Osteoblast (primary cell): ENCODE measurements at regions not wholly inside any gene's neighbourhood (a gene's known extent, or its start where the extent isn't known, plus 50 kb on each side); places are given as distances from the start of the nearest gene placed in this dataset.

ENCODE experiments used
- DNase-seq: peaks from one replicate; pipeline ENCODE4 v3.0.0; 2011; ENCODE audit warnings: low spot score, mixed read lengths; ENCODE audit not compliant: insufficient read length; ENCODE audit errors: missing footprints
- H2AFZ ChIP-seq: 2 replicates; pipeline ENCODE4 v1.6.0; 2011; ENCODE audit warnings: mild to moderate bottlenecking, low read length
- H3K27ac ChIP-seq: 2 replicates; pipeline ENCODE4 v1.5.1; 2011; ENCODE audit warnings: mild to moderate bottlenecking, low read depth, low read length, moderate library complexity
- H3K27me3 ChIP-seq: 2 replicates; pipeline ENCODE4 v1.6.0; 2012; ENCODE audit warnings: mild to moderate bottlenecking, control low read depth, inconsistent platforms, low read length, moderate library complexity; ENCODE audit not compliant: insufficient read depth
- H3K36me3 ChIP-seq: 2 replicates; pipeline ENCODE4 v1.5.1; 2011; ENCODE audit warnings: mild to moderate bottlenecking, low read length, control low read depth, moderate library complexity; ENCODE audit not compliant: insufficient read depth
- H3K4me1 ChIP-seq: 2 replicates; pipeline ENCODE4 v1.5.1; 2011; ENCODE audit warnings: mild to moderate bottlenecking, low read length, control low read depth, moderate library complexity; ENCODE audit not compliant: insufficient read depth
- H3K4me2 ChIP-seq: 2 replicates; pipeline ENCODE4 v1.6.0; 2011; ENCODE audit warnings: mild to moderate bottlenecking, low read length; ENCODE audit not compliant: insufficient read depth
- H3K4me3 ChIP-seq: fragments of 200-600 bp; sonication (generic); 3 replicates; pipeline ENCODE4 v1.5.1; 2012; ENCODE audit warnings: mild to moderate bottlenecking, low read length, inconsistent platforms; ENCODE audit not compliant: insufficient read depth
- H3K79me2 ChIP-seq: 2 replicates; pipeline ENCODE4 v1.6.0; 2012; ENCODE audit warnings: mild to moderate bottlenecking, low read length, control low read depth, inconsistent platforms; ENCODE audit not compliant: insufficient read depth
- H3K9me3 ChIP-seq: 2 replicates; pipeline ENCODE4 v1.5.1; 2011; ENCODE audit warnings: low read depth, low read length, control low read depth
- H4K20me1 ChIP-seq: 2 replicates; pipeline ENCODE4 v1.6.0; 2012; ENCODE audit warnings: mild to moderate bottlenecking, low read length, control low read depth; ENCODE audit not compliant: insufficient read depth
- CTCF ChIP-seq: IDR thresholded peaks from 2 replicates; pipeline ENCODE4 v1.5.1; 2011; ENCODE audit warnings: mild to moderate bottlenecking, low read depth, low read length, moderate library complexity; ENCODE audit errors: extremely low read depth

- no peak overlapping the region for H2AFZ ChIP-seq
- H3K4me3 ChIP-seq, result no peak overlapping the region
- TF ChIP-seq CTCF, result no peak
- no peaks in the 10 kb centered on the region for H3K79me2 ChIP-seq
- no peak overlapping the region for H3K4me2 ChIP-seq
- DNase-seq, result no peak
- no peaks in the 10 kb centered on the region for H3K4me1 ChIP-seq
- H3K27ac ChIP-seq, result no peak overlapping the region
- H3K9me3 ChIP-seq, result no peaks in the 10 kb centered on the region
- no peaks in the 10 kb centered on the region for H4K20me1 ChIP-seq
- H3K36me3 ChIP-seq, result no peaks in the 10 kb centered on the region
- no peaks in the 10 kb centered on the region for H3K27me3 ChIP-seq
Measured at GRCh38 chr14:82854131-82854530, 1320.5 kb upstream of the SEL1L start.

- no peaks in the 10 kb centered on the region for H3K9me3 ChIP-seq
- DNase-seq, result no peak
- no peak overlapping the region for H3K4me3 ChIP-seq
- H2AFZ ChIP-seq, result no peak overlapping the region
- no peaks in the 10 kb centered on the region for H4K20me1 ChIP-seq
- H3K27me3 ChIP-seq, result no peaks in the 10 kb centered on the region
- H3K79me2 ChIP-seq, result no peaks in the 10 kb centered on the region
- no peak for TF ChIP-seq CTCF
- no peak overlapping the region for H3K27ac ChIP-seq
- no peak overlapping the region for H3K4me2 ChIP-seq
- no peaks in the 10 kb centered on the region for H3K36me3 ChIP-seq
- no peaks in the 10 kb centered on the region for H3K4me1 ChIP-seq
Measured at GRCh38 chr14:82854901-82855300, 1321.2 kb upstream of the SEL1L start.

- no peak overlapping the region for H2AFZ ChIP-seq
- H3K9me3 ChIP-seq, result no peaks in the 10 kb centered on the region
- no peaks in the 10 kb centered on the region for H3K36me3 ChIP-seq
- no peaks in the 10 kb centered on the region for H3K27me3 ChIP-seq
- no peak for TF ChIP-seq CTCF
- no peak for DNase-seq
- no peaks in the 10 kb centered on the region for H3K4me1 ChIP-seq
- H4K20me1 ChIP-seq, result no peaks in the 10 kb centered on the region
- H3K27ac ChIP-seq, result no peak overlapping the region
- H3K4me3 ChIP-seq, result no peak overlapping the region
- no peaks in the 10 kb centered on the region for H3K79me2 ChIP-seq
- no peak overlapping the region for H3K4me2 ChIP-seq
Measured at GRCh38 chr14:82855912-82856391, 1322.3 kb upstream of the SEL1L start.

GRCh38 chr14:82861313-82861712 lies 1327.7 kb upstream of the SEL1L start:
- no peak for DNase-seq
- Histone ChIP-seq H3K27me3 (no peaks in the 10 kb centered on the region), H3K27ac (no peak overlapping the region), H3K36me3 (no peaks in the 10 kb centered on the region), H2AFZ (no peak overlapping the region), H3K4me1 (no peaks in the 10 kb centered on the region), H3K9me3 (peaks cover 2% of the 10 kb centered on the region), H4K20me1 (no peaks in the 10 kb centered on the region), H3K4me2 (no peak overlapping the region), H3K4me3 (no peak overlapping the region), H3K79me2 (no peaks in the 10 kb centered on the region)
- TF ChIP-seq CTCF, result no peak
